Keratinocyte (primary cell): ENCODE measurements at regions not wholly inside any gene's neighbourhood (a gene's known extent, or its start where the extent isn't known, plus 50 kb on each side); places are given as distances from the start of the nearest gene placed in this dataset.

Experiments used
- DNase-seq: peaks from one replicate; pipeline ENCODE4 v3.0.0-alpha.2; 2011; ENCODE audit warnings: low read depth, missing footprints, low spot score
- FAIRE-seq: peaks from 2 replicates; lab custom pipeline; 2011; peaks lifted over from hg19 to GRCh38; lab: Jason Lieb, UNC
- H2AFZ ChIP-seq: 2 replicates; pipeline ENCODE4 v1.6.0; 2012; ENCODE audit warnings: low read length, control low read depth, inconsistent platforms; ENCODE audit not compliant: control insufficient read depth
- H3K27ac ChIP-seq: 2 replicates; pipeline ENCODE4 v1.5.1; 2011; ENCODE audit warnings: low read length; ENCODE audit not compliant: control insufficient read depth, insufficient read depth
- H3K27me3 ChIP-seq: 3 replicates; pipeline ENCODE4 v1.6.0; 2011; ENCODE audit warnings: low read length; ENCODE audit not compliant: control insufficient read depth, insufficient read depth; ENCODE audit errors: extremely low read depth
- H3K36me3 ChIP-seq, 2 experiments: 2 replicates in 1 of 2; 3 replicates in 1 of 2; pipeline ENCODE4 v1.5.1; 2011; ENCODE audit warnings: low read length in 2 of 2, mild to moderate bottlenecking in 1 of 2; ENCODE audit not compliant: control insufficient read depth in 2 of 2, insufficient read depth in 2 of 2; ENCODE audit errors: extremely low read depth in 1 of 2
- H3K4me1 ChIP-seq: 3 replicates; pipeline ENCODE4 v1.5.1; 2011; ENCODE audit warnings: low read length; ENCODE audit not compliant: control insufficient read depth, insufficient read depth; ENCODE audit errors: extremely low read depth
- H3K4me2 ChIP-seq: 3 replicates; pipeline ENCODE4 v1.6.0; 2011; ENCODE audit warnings: low read depth, low read length; ENCODE audit not compliant: control insufficient read depth, insufficient read depth; ENCODE audit errors: extremely low read depth
- H3K4me3 ChIP-seq, 3 experiments: fragments of 200-600 bp in 1 of 3; sonication (generic) in 1 of 3; 2 replicates in 2 of 3; 3 replicates in 1 of 3; pipeline ENCODE4 v1.5.1; 2011 to 2016; ENCODE audit warnings: low read length in 3 of 3, mild to moderate bottlenecking in 3 of 3, control low read depth in 2 of 3, inconsistent platforms in 1 of 3, low read depth in 1 of 3, mixed read lengths in 1 of 3, mixed run types in 1 of 3, moderate library complexity in 1 of 3; ENCODE audit not compliant: control insufficient read depth in 2 of 3, insufficient read depth in 2 of 3; ENCODE audit errors: extremely low read depth in 1 of 3
- H3K79me2 ChIP-seq: 2 replicates; pipeline ENCODE4 v1.6.0; 2012; ENCODE audit warnings: low read length; ENCODE audit not compliant: control insufficient read depth, insufficient read depth
- H3K9ac ChIP-seq: 3 replicates; pipeline ENCODE4 v1.6.0; 2011; ENCODE audit warnings: low read length; ENCODE audit not compliant: control insufficient read depth, insufficient read depth; ENCODE audit errors: extremely low read depth
- H3K9me1 ChIP-seq: 3 replicates; pipeline ENCODE4 v1.6.0; 2011; ENCODE audit warnings: low read length; ENCODE audit not compliant: control insufficient read depth, insufficient read depth; ENCODE audit errors: extremely low read depth
- H3K9me3 ChIP-seq: 2 replicates; pipeline ENCODE4 v1.5.1; 2012; ENCODE audit warnings: low read depth, low read length; ENCODE audit not compliant: control insufficient read depth
- H4K20me1 ChIP-seq: 3 replicates; pipeline ENCODE4 v1.6.0; 2011; ENCODE audit warnings: low read length; ENCODE audit not compliant: control insufficient read depth, insufficient read depth; ENCODE audit errors: extremely low read depth
- EZH2 ChIP-seq: IDR thresholded peaks from one replicate; pipeline ENCODE4 v1.6.1; 2012; ENCODE audit warnings: inconsistent platforms, mild to moderate bottlenecking, low read length, moderate library complexity
- dilution Hi-C: fragments of 300-500 bp; cut with MboI; formaldehyde crosslinking; loops from one replicate; pipeline ENCODE4 v1.7.0; 2020; ENCODE audit warnings: low sequenced_read_pairs; ENCODE audit not compliant: extremely low pct_ligation_motif_present
- TF ChIP-seq, protein P1 (sequence below), 3 experiments: IDR thresholded peaks in 1 of 3; conservative IDR thresholded peaks in 1 of 3; optimal IDR thresholded peaks in 1 of 3; 2 replicates in 2 of 3; 3 replicates in 1 of 3; pipeline versions ENCODE3 to v1.5.1; 2011; ENCODE audit warnings: low read length in 3 of 3, mild to moderate bottlenecking in 3 of 3, moderate library complexity in 2 of 3, control low read depth in 1 of 3, inconsistent platforms in 1 of 3; ENCODE audit not compliant: insufficient read depth in 2 of 3; ENCODE audit errors: extremely low read depth in 1 of 3

DNA sequence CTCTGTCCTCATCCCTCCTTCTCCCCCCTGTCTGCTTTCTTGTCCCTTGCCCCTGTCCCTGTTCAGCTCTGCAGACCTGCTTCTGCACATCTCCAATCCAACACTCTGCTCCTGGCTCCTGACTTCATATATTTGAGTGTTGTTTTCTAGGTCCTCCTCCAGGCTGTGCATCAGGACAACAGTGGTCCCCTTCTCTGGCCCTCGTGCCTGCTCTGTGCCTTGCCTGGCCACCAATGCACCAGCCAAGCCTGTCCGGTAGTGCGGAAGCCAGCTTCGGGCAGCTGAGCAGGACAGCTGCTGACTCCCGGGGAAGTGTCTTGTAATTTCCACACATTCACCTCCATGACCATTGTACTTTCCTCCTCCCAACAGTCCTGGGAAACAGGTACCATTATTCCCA, 203.4 kb upstream of the RAB4A start:
- FAIRE-seq (no peak), DNase-seq (no peak)
- Histone ChIP-seq H3K9me1 (no peaks in the 10 kb centered on the region), H3K4me2 (no peak overlapping the region), H3K4me3 (no peak overlapping the region), H3K27ac (no peak overlapping the region), H3K9ac (no peak overlapping the region), H3K4me1 (peaks cover 7% of the 10 kb centered on the region), H3K27me3 (peaks cover 20% of the 10 kb centered on the region), H3K36me3 (no peaks in the 10 kb centered on the region), H2AFZ (no peak overlapping the region), H3K79me2 (no peaks in the 10 kb centered on the region), H3K9me3 (no peaks in the 10 kb centered on the region), H4K20me1 (no peaks in the 10 kb centered on the region)
- TF ChIP-seq EZH2 = no peak
- TF ChIP-seq, protein P1, sequence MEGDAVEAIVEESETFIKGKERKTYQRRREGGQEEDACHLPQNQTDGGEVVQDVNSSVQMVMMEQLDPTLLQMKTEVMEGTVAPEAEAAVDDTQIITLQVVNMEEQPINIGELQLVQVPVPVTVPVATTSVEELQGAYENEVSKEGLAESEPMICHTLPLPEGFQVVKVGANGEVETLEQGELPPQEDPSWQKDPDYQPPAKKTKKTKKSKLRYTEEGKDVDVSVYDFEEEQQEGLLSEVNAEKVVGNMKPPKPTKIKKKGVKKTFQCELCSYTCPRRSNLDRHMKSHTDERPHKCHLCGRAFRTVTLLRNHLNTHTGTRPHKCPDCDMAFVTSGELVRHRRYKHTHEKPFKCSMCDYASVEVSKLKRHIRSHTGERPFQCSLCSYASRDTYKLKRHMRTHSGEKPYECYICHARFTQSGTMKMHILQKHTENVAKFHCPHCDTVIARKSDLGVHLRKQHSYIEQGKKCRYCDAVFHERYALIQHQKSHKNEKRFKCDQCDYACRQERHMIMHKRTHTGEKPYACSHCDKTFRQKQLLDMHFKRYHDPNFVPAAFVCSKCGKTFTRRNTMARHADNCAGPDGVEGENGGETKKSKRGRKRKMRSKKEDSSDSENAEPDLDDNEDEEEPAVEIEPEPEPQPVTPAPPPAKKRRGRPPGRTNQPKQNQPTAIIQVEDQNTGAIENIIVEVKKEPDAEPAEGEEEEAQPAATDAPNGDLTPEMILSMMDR (optimal IDR thresholded peaks at IDR 0.05 in 1 of 3, IDR thresholded peaks at IDR 0.05 in 1 of 3, conservative IDR thresholded peaks at IDR 0.05 in 1 of 3; ENCODE audit: extremely low read depth in 1 of 3, insufficient read depth in 2 of 3, low read length in 3 of 3) = no peak
- dilution Hi-C loops = no loop called here

DNA sequence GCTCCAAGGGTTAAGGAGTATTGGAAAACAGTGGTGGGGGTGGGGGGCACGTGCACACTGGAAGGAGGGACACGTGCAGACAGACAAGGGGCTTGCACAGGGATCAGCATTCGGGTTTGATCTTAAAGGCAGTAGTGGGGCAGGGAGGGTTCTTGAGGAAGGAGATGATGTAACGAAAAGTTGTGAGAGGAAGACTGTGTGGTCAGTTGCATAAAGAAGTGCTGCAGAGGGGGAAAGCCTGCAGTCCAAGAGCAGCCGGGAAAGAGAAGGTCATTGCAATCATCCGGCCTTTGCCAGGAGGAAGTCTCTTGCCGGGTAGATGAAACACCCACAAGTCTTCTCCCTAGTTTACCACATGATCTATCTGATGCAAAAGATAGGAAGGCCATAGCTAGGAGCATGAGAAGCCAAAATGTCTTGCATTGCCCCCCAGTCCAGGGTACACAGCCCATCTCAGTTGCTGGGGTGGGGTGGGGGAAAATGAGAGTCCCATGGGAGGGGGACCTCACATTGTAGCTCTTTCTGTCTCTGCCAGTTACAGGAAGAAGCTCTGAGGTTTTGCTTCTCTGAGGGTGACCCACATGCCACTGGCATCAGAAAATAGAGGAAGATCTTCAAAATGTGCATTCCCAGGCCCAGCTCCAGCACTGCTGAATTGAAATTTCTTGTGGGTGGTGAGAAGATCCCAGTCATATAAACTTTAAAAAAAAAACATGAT, 202.5 kb upstream of the RAB4A start:
- Histone ChIP-seq H3K36me3 (no peaks in the 10 kb centered on the region), H3K9me3 (no peaks in the 10 kb centered on the region), H4K20me1 (no peaks in the 10 kb centered on the region), H3K27me3 (peaks cover 19% of the 10 kb centered on the region), H3K79me2 (no peaks in the 10 kb centered on the region), H3K4me3 (no peak overlapping the region), H2AFZ (no peak overlapping the region), H3K9ac (no peak overlapping the region), H3K27ac (no peak overlapping the region), H3K4me1 (peaks cover 7% of the 10 kb centered on the region), H3K9me1 (no peaks in the 10 kb centered on the region), H3K4me2 (no peak overlapping the region)
- TF ChIP-seq, protein P1 (optimal IDR thresholded peaks at IDR 0.05 in 1 of 3, IDR thresholded peaks at IDR 0.05 in 1 of 3, conservative IDR thresholded peaks at IDR 0.05 in 1 of 3; ENCODE audit: extremely low read depth in 1 of 3, insufficient read depth in 2 of 3, low read length in 3 of 3) = no peak
- no peak for TF ChIP-seq EZH2
- dilution Hi-C loops = no loop called here
- DNase-seq (no peak), FAIRE-seq (no peak)
